Neuronal stem cell (in vitro differentiated cells): ENCODE measurements at regions not wholly inside any gene's neighbourhood (a gene's known extent, or its start where the extent isn't known, plus 50 kb on each side); places are given as distances from the start of the nearest gene placed in this dataset.
"Not testable (repeated sequence)": the region's sequence is repeated elsewhere in the genome, so short reads cannot be mapped to it uniquely, and the experiment has no call there.

Source experiments
- DNase-seq: peaks from one replicate; pipeline ENCODE4 v3.0.0-alpha.2; 2013; ENCODE audit warnings: low spot score
- H2AFZ ChIP-seq: one replicate; pipeline ENCODE4 v1.6.1; 2013; ENCODE audit warnings: mild to moderate bottlenecking, low read length, inconsistent platforms
- H2AK5ac ChIP-seq: 2 replicates; pipeline ENCODE4 v1.6.1; 2013; ENCODE audit warnings: low read depth, mild to moderate bottlenecking, inconsistent platforms, low read length, moderate library complexity, mixed read lengths
- H2BK120ac ChIP-seq: 2 replicates; pipeline ENCODE4 v1.6.1; 2013; ENCODE audit warnings: low read depth, mild to moderate bottlenecking, inconsistent platforms, low read length, moderate library complexity, mixed read lengths
- H2BK12ac ChIP-seq: one replicate; pipeline ENCODE4 v1.6.1; 2013; ENCODE audit warnings: low read length, inconsistent platforms
- H2BK15ac ChIP-seq: 2 replicates; pipeline ENCODE4 v1.6.1; 2013; ENCODE audit warnings: mild to moderate bottlenecking, low read length, inconsistent platforms, mixed read lengths
- H2BK5ac ChIP-seq: one replicate; pipeline ENCODE4 v1.6.1; 2013; ENCODE audit warnings: inconsistent platforms, mild to moderate bottlenecking, low read length, moderate library complexity
- H3K14ac ChIP-seq: one replicate; pipeline ENCODE4 v1.6.1; 2013; ENCODE audit warnings: low read length, inconsistent platforms
- H3K18ac ChIP-seq: 2 replicates; pipeline ENCODE4 v1.6.1; 2013; ENCODE audit warnings: low read length, inconsistent platforms
- H3K23ac ChIP-seq: 2 replicates; pipeline ENCODE4 v1.6.1; 2013; ENCODE audit warnings: low read depth, mild to moderate bottlenecking, mixed read lengths, low read length, inconsistent platforms; ENCODE audit not compliant: poor library complexity
- H3K27ac ChIP-seq: replicated peaks from 3 replicates; pipeline ENCODE4 v1.5.1; 2013; ENCODE audit warnings: low read length, inconsistent platforms
- H3K27me3 ChIP-seq, 3 experiments: 2 replicates each; pipeline ENCODE4 v1.6.1; 2013; ENCODE audit warnings: low read length in 3 of 3, mild to moderate bottlenecking in 2 of 3, inconsistent platforms in 1 of 3, low read depth in 1 of 3, mixed read lengths in 1 of 3, moderate library complexity in 1 of 3; ENCODE audit not compliant: control insufficient read depth in 3 of 3, insufficient read depth in 3 of 3
- H3K36me3 ChIP-seq, 2 donors: replicated peaks in 1 of 2; 2 replicates each; pipeline ENCODE4 v1.6.1; 2013; ENCODE audit warnings: low read length in 2 of 2; ENCODE audit not compliant: control insufficient read depth in 2 of 2, insufficient read depth in 2 of 2
- H3K4ac ChIP-seq: 2 replicates; pipeline ENCODE4 v1.6.1; 2013; ENCODE audit warnings: inconsistent platforms, mild to moderate bottlenecking, low read length, moderate library complexity
- H3K4me1 ChIP-seq, 2 donors: 1 replicate in 1 of 2; 2 replicates in 1 of 2; pipeline ENCODE4 v1.6.1; 2013; ENCODE audit warnings: low read length in 2 of 2, low read depth in 1 of 2; ENCODE audit not compliant: control insufficient read depth in 2 of 2, insufficient read depth in 1 of 2
- H3K4me2 ChIP-seq: one replicate; pipeline ENCODE4 v1.6.1; 2013; ENCODE audit warnings: mild to moderate bottlenecking, low read length, inconsistent platforms; ENCODE audit not compliant: insufficient read depth, poor library complexity, severe bottlenecking
- H3K4me3 ChIP-seq, 2 donors: 2 replicates each; pipeline ENCODE4 v1.5.1; 2013; ENCODE audit warnings: low read length in 2 of 2, mild to moderate bottlenecking in 2 of 2, inconsistent platforms in 1 of 2, moderate library complexity in 1 of 2
- H3K79me1 ChIP-seq: one replicate; pipeline ENCODE4 v1.6.1; 2013; ENCODE audit warnings: low read depth, mild to moderate bottlenecking, inconsistent platforms, low read length, moderate library complexity
- H3K9ac ChIP-seq: one replicate; pipeline ENCODE4 v1.6.1; 2013; ENCODE audit warnings: mild to moderate bottlenecking, low read depth, low read length, inconsistent platforms; ENCODE audit not compliant: poor library complexity
- H3K9me3 ChIP-seq, 2 donors: replicated peaks in 1 of 2; 2 replicates each; pipeline versions ENCODE3 to v1.6.1; 2013; ENCODE audit warnings: low read length in 2 of 2, mild to moderate bottlenecking in 2 of 2, inconsistent platforms in 1 of 2, low read depth in 1 of 2, mixed read lengths in 1 of 2, moderate library complexity in 1 of 2; ENCODE audit not compliant: control insufficient read depth in 2 of 2, insufficient read depth in 1 of 2
- H4K8ac ChIP-seq: one replicate; pipeline ENCODE4 v1.6.1; 2013; ENCODE audit warnings: low read depth, mild to moderate bottlenecking, inconsistent platforms, low read length, moderate library complexity
- H4K91ac ChIP-seq: one replicate; pipeline ENCODE4 v1.6.1; 2013; ENCODE audit warnings: low read length, low read depth, mild to moderate bottlenecking, inconsistent platforms; ENCODE audit not compliant: poor library complexity
- WGBS, 2 donors: extraction: QIAGEN DNeasy Blood & Tissue Kit; methylation state at CpG; one replicate each; pipeline ENCODE4 v1.1.7; 2013; ENCODE audit warnings: missing lambda C conversion rate in 2 of 2, mixed read lengths in 1 of 2; ENCODE audit not compliant: insufficient read length in 2 of 2, insufficient replicate concordance in 1 of 2; ENCODE audit errors: extremely low coverage in 2 of 2; 5-methylcytosine and 5-hydroxymethylcytosine counted together

- H3K9me3 ChIP-seq, result no peaks in the 10 kb centered on the region
- H2AK5ac ChIP-seq, result no peak overlapping the region
- no peaks in the 10 kb centered on the region for H3K4me1 ChIP-seq
- H2AFZ ChIP-seq, result no peak overlapping the region
- H3K4me3 ChIP-seq, result no peak overlapping the region
- H3K79me1 ChIP-seq, result no peaks in the 10 kb centered on the region
- H4K8ac ChIP-seq, result no peak overlapping the region
- no peak overlapping the region for H3K18ac ChIP-seq
- no peak overlapping the region for H3K27ac ChIP-seq
- no peak overlapping the region for H3K14ac ChIP-seq
- no peak overlapping the region for H3K9ac ChIP-seq
- H2BK12ac ChIP-seq, result no peak overlapping the region
- H4K91ac ChIP-seq, result no peak overlapping the region
- no peak overlapping the region for H3K4ac ChIP-seq
- no peak for DNase-seq
- H3K4me2 ChIP-seq, result no peak overlapping the region
- no peaks in the 10 kb centered on the region for H3K36me3 ChIP-seq
- no peak overlapping the region for H2BK120ac ChIP-seq
- no peaks in the 10 kb centered on the region for H3K27me3 ChIP-seq
- no peak overlapping the region for H3K23ac ChIP-seq
- no peak overlapping the region for H2BK5ac ChIP-seq
- H2BK15ac ChIP-seq, result no peak overlapping the region
Observed at GRCh38 chr1:188794969-188795368, 1682.7 kb downstream of the BRINP3 start.

- H3K14ac ChIP-seq, H3K79me1 ChIP-seq, H3K18ac ChIP-seq, H2BK5ac ChIP-seq, H3K4me1 ChIP-seq, H4K8ac ChIP-seq, H2AFZ ChIP-seq, H3K9me3 ChIP-seq, H3K4ac ChIP-seq, H3K36me3 ChIP-seq, H2BK120ac ChIP-seq, DNase-seq, H3K4me3 ChIP-seq, H2BK12ac ChIP-seq, H3K9ac ChIP-seq, H3K27ac ChIP-seq, H2BK15ac ChIP-seq, H3K4me2 ChIP-seq, H4K91ac ChIP-seq, H3K23ac ChIP-seq, H2AK5ac ChIP-seq, H3K27me3 ChIP-seq: not testable (repeated sequence)
- no CpG with 5 or more reads among the region's 2 CpGs for WGBS, 2 donors
Observed at GRCh38 chr1:188812153-188812552, 1665.5 kb downstream of the BRINP3 start.

- H2BK120ac ChIP-seq, H3K79me1 ChIP-seq, H3K9ac ChIP-seq, H2BK15ac ChIP-seq, H2AFZ ChIP-seq, H3K9me3 ChIP-seq, H3K18ac ChIP-seq, H3K4me1 ChIP-seq, H3K4me2 ChIP-seq, H2BK12ac ChIP-seq, H3K4ac ChIP-seq, H3K14ac ChIP-seq, H2AK5ac ChIP-seq, H3K27ac ChIP-seq, H3K4me3 ChIP-seq, H3K23ac ChIP-seq, H3K27me3 ChIP-seq, DNase-seq, H3K36me3 ChIP-seq, H4K8ac ChIP-seq, H2BK5ac ChIP-seq, H4K91ac ChIP-seq: not testable (repeated sequence)
- WGBS, 2 donors, result no CpG with 5 or more reads among the region's 39 CpGs
Observed at GRCh38 chr1:188812836-188813573, 1664.7 kb downstream of the BRINP3 start.

GRCh38 chr1:188817814-188818213 is 1659.8 kb downstream of the BRINP3 start:
- Histone ChIP-seq H3K4me1 (no peaks in the 10 kb centered on the region), H2BK5ac (no peak overlapping the region), H2BK15ac (no peak overlapping the region), H3K9ac (no peak overlapping the region), H3K18ac (no peak overlapping the region), H3K79me1 (no peaks in the 10 kb centered on the region), H3K27ac (no peak overlapping the region), H3K4ac (no peak overlapping the region), H3K4me2 (no peak overlapping the region), H4K91ac (no peak overlapping the region), H2AK5ac (no peak overlapping the region), H2BK12ac (no peak overlapping the region), H3K4me3 (no peak overlapping the region), H3K36me3 (no peaks in the 10 kb centered on the region), H4K8ac (no peak overlapping the region), H3K23ac (no peak overlapping the region), H3K14ac (no peak overlapping the region), H3K27me3 (no peaks in the 10 kb centered on the region), H2BK120ac (no peak overlapping the region), H2AFZ (no peak overlapping the region), H3K9me3 (no peaks in the 10 kb centered on the region)
- no peak for DNase-seq
- WGBS, 2 donors, result no CpG with 5 or more reads among the region's 1 CpG
